Hematopoietic multipotent progenitor cell treated with erythropoietin and hydrocortisone succinate and interleukin-3 and kit ligand, for 8 days (in vitro differentiated cells): ENCODE measurements at regions not wholly inside any gene's neighbourhood (a gene's known extent, or its start where the extent isn't known, plus 50 kb on each side); places are given as distances from the start of the nearest gene placed in this dataset.

Source experiments
- DNase-seq: peaks from one replicate; pipeline ENCODE4 v3.0.0-alpha.2; 2015

- DNase-seq, result no peak
Measured at GRCh38 chr2:61721382-61721781, 132.5 kb downstream of the FAM161A start.

GRCh38 chr2:61720911-61721310 lies 132.9 kb downstream of the FAM161A start:
- DNase-seq, result no peak

GRCh38 chr2:61718965-61719364 lies 134.9 kb downstream of the FAM161A start:
- no peak for DNase-seq

GRCh38 chr2:61715506-61715905 lies 138.4 kb downstream of the FAM161A start:
- no peak for DNase-seq

GRCh38 chr2:61714210-61714609 lies 139.7 kb downstream of the FAM161A start:
- no peak for DNase-seq

GRCh38 chr2:61713457-61713856 lies 140.4 kb downstream of the FAM161A start:
- no peak for DNase-seq

- no peak for DNase-seq
Measured at GRCh38 chr2:61712060-61712459, 141.8 kb downstream of the FAM161A start.

- DNase-seq, result no peak
Measured at GRCh38 chr2:61710711-61711110, 143.1 kb downstream of the FAM161A start.

GRCh38 chr2:61707984-61708852 lies 145.6 kb downstream of the FAM161A start:
- no peak for DNase-seq

GRCh38 chr2:61705625-61706024 lies 148.2 kb downstream of the FAM161A start:
- no peak for DNase-seq

GRCh38 chr2:61704364-61704763 lies 149.5 kb downstream of the FAM161A start:
- DNase-seq, result no peak

GRCh38 chr2:61702088-61702467 lies 151.8 kb downstream of the FAM161A start:
- DNase-seq, result no peak

- DNase-seq, result no peak
Measured at GRCh38 chr2:61700464-61700863, 153.4 kb downstream of the FAM161A start.

GRCh38 chr2:61694312-61695274 lies 156.4 kb upstream of the XPO1 start:
- DNase-seq, result peak; percentile 89

- peak; percentile 16 for DNase-seq
Measured at GRCh38 chr2:61693744-61694143, 155.6 kb upstream of the XPO1 start.

GRCh38 chr2:61690078-61690596 lies 152.0 kb upstream of the XPO1 start:
- DNase-seq, result no peak

GRCh38 chr2:61689568-61689967 lies 151.4 kb upstream of the XPO1 start:
- no peak for DNase-seq

- DNase-seq, result no peak
Measured at GRCh38 chr2:61688369-61689334, 150.5 kb upstream of the XPO1 start.

- no peak for DNase-seq
Measured at GRCh38 chr2:61679096-61679495, 140.9 kb upstream of the XPO1 start.

- DNase-seq, result no peak
Measured at GRCh38 chr2:61677942-61678341, 139.8 kb upstream of the XPO1 start.

- no peak for DNase-seq
Measured at GRCh38 chr2:61677306-61677705, 139.2 kb upstream of the XPO1 start.

GRCh38 chr2:61675204-61675603 lies 137.0 kb upstream of the XPO1 start:
- no peak for DNase-seq
